ENCODE measurements at regions not wholly inside any gene's neighbourhood (a gene's known extent, or its start where the extent isn't known, plus 50 kb on each side); places are given as distances from the start of the nearest gene placed in this dataset.
"Not testable (repeated sequence)": the region's sequence is repeated elsewhere in the genome, so short reads cannot be mapped to it uniquely, and the experiment has no call there.

GRCh38 chr9:33623658-33624586 is 99.9 kb downstream of the ANKRD18B start:
- DNase-seq = peak; percentile 64 to 79

DNA sequence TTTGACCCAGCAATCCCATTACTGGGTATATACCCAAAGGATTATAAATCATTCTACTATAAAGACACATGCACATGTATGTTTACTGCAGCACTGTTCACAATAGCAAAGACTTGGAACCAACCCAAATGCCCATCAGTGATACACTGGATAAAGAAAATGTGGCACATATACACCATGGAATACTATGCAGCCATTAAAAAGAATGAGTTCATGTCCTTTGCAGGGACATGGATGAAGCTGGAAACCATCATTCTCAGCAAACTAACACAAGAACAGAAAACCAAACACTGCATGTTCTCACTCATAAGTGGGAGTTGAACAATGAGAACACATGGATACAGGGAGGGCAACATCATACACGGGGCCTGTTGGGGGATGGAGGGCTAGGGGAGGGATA is 104.3 kb downstream of the ANKRD18B start:
- DNase-seq = not testable (repeated sequence)

GRCh38 chr9:33628865-33629410 is 104.9 kb downstream of the ANKRD18B start:
- no peak for DNase-seq

DNA sequence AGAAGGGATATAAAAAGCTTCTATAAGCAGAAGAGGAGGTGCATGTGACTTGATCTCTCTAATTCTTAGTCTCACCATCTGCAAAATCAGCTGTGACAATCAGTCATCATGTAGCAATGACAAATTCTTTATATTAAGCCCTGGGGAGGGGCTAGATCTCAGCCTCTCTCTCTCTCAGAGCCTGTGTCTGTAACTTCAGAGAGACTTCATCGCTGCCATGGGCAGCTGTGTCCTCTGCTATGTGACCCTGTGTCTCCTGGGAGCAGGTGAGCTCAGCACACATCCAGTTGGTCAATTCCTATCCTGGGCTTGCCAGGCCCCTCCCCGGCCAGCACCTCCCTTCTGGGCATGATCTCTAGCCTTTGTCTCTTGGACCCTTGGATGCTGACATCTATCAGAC is 109.6 kb downstream of the ANKRD18B start:
- DNase-seq = no peak

DNA sequence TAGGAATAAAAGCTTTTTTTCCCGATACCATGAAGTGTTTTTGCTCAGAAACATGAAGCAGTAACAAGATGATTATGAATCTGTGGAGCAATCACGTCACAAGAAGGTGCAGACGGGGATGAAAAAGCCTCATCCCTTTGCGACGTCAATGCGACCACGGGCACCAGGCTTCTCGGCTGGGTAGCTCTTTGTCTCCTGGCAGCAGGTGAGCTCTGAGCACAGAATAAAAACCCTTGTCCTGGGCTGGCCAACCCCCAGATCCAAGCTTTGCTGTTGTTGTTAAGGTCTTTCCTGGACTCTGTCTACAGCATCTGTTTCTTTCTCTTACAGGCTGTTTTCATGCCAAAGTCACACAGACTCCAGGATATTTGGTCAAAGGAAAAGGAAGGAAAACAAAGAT is 113.8 kb downstream of the ANKRD18B start:
- no peak for DNase-seq

DNA sequence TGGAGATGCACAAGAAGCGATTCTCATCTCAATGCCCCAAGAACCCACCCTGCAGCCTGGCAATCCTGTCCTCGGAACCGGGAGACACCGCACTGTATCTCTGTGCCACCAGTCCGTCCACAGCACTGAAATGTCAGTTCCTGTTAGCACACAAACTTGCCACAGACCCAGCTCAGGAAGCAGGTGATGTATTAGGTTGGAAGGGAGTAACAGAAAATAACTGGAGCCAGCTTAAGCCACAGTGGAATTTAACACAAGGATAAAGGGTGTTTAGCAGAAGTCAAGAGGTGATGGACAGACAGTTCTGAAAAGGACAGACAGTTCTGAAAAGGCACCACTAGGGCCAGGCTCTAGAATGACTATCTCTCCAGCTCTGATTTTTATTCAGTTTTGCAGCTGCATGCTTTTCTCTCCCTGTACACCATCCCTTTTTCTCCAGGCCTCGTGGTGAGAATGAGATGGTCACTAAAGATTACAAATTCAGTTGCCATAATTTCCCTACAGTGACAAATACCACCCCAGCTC is 114.4 kb downstream of the ANKRD18B start:
- DNase-seq = no peak

- DNase-seq = no peak
Measured at GRCh38 chr9:33645706-33646105, 121.7 kb downstream of the ANKRD18B start.

GRCh38 chr9:33649463-33649862 is 125.4 kb downstream of the ANKRD18B start:
- DNase-seq = no peak

GRCh38 chr9:33651125-33651524 is 127.1 kb downstream of the ANKRD18B start:
- no peak for DNase-seq

- DNase-seq = no peak
Measured at GRCh38 chr9:33659921-33660320, 135.4 kb upstream of the PRSS3 start.

- DNase-seq = no peak
Measured at GRCh38 chr9:33660772-33661171, 134.6 kb upstream of the PRSS3 start.

GRCh38 chr9:33661176-33661575 is 134.2 kb upstream of the PRSS3 start:
- DNase-seq = no peak

DNA sequence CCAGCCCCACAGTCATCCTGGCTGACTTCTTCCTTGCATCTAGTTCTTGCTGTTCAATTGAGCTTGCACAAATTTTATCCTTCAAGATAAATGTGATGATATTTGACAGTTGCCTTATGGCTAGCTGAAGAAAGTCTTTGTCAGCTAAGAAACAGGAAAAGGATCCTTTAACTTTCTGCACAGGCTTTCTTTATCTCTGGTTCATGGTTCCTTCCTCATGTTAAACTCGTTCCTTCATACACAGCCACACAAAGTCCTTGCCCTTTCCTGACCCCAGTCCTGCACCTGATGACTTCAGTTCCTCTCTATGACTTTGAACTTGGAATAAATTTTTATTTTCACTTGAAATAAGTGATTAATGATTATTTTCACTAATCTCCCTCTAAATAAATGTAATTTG is 132.5 kb upstream of the PRSS3 start:
- no peak for DNase-seq

DNA sequence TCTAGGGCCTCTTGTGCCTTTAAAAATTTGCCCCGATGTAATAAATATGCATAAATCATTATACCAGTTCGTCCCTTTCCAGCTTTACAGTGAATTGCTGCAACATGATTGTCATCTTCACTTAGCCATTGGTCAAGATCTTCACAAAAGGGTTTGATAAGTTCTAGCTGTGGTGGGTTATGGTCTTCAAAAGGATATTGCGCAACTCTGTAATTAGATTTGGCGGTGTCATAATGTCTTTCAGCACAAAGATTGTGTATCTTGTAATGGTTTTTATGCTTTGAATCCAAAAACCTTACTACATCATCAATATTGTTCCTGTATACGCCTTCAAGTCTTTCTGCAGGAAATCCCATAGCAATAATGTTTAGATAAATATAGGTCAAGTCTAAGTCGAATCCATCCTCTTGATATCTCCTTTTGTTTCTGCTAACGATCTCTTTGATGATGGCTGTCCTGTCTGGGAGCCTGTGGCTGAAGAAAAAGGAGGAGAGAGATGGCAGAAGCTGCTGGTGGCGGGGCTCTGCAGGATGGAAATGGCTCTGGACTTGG is 119.1 kb upstream of the PRSS3 start:
- not testable (repeated sequence) for DNase-seq

GRCh38 chr9:33676746-33677505 is 118.4 kb upstream of the PRSS3 start:
- peak; percentile 2 to 14 for DNase-seq

- DNase-seq = no peak
Measured at GRCh38 chr9:33677506-33677809, 117.9 kb upstream of the PRSS3 start.

GRCh38 chr9:33677961-33678360 is 117.4 kb upstream of the PRSS3 start:
- DNase-seq = no peak

GRCh38 chr9:33682551-33682950 is 112.8 kb upstream of the PRSS3 start:
- no peak for DNase-seq

- DNase-seq = no peak
Measured at GRCh38 chr9:33684831-33685230, 110.5 kb upstream of the PRSS3 start.

- no peak for DNase-seq
Measured at GRCh38 chr9:33686942-33687341, 108.4 kb upstream of the PRSS3 start.

DNA sequence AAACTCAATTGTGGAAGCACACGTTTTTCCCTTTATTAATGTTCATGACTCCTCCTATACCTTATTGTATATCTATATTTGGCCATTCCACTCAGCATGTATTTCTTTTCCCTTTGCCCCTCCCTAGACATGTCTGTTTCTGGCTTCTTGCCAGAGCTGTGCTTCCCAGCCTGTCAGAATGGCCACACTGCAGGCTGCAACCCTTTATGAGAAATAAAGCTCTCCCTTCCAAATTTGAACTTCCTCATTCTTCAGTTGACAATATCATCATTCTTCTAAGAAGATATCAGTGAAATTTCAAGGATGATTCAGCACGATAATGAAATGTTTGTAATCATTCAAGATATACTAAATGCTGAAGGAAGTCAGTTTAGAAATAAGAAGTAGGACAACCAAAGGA is 107.6 kb upstream of the PRSS3 start:
- DNase-seq = peak in 1 of 2 donors; percentile 17

DNA sequence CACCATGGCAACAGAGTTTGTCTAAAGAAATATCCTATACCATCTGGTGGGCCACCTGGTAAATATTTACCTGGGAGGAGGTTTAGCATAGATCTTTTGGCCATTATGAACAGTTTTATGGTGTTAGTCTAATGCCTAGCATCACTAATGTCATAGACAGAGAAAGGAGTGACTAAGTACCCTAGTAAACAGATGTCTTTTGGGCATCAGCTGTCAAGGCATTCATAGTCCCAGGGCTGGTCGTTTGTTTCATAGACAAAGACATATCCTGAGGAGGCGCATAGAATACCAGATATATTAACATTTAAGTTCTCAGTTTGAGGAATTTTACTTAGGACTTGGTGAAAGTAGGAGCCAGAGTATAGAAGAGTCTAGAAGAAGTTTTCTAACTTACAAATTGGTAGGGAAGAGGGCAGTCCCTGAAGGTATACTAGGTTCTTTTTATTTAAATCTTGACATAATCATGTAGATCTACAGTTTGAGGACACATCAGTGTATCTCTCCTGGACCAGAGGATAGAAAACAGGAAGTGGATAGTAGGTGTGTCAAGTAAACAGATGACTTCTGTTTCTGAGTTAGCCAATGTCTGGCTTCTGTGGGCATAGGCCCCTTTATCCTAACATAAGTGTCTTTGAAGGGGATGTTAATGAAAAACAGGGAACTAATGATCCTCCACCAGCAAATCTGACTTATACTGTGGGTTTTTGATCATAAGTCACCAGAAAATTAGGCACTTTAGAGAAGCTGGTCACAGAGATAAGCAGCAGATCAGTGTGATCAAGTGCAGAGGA is 105.0 kb upstream of the PRSS3 start:
- no peak for DNase-seq

DNA sequence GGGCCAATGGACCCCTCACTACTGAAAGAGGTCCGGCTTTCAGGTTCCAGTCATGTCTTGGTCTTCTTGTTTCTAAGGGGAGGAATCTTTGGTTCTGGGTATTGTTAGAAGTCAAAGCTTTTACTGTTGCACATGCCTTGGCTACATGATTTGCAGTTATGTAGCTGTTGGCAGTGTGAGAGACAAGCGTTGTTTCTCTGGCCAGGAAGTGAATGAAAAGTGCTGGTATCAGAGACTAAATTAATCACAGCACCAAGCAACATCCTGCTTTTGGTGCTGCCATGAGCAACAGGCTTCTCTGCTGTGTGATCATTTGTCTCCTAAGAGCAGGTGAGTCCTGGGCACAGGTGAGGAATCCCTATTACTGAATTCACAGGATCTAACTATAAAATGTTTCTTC is 100.1 kb upstream of the PRSS3 start:
- DNase-seq = no peak
